ENCODE measurements at regions not wholly inside any gene's neighbourhood (a gene's known extent, or its start where the extent isn't known, plus 50 kb on each side); places are given as distances from the start of the nearest gene placed in this dataset.

GRCh38 chr22:22706253-22706915, 62.0 kb downstream of the GGTLC2 start:
- TF ChIP-seq, protein P1, sequence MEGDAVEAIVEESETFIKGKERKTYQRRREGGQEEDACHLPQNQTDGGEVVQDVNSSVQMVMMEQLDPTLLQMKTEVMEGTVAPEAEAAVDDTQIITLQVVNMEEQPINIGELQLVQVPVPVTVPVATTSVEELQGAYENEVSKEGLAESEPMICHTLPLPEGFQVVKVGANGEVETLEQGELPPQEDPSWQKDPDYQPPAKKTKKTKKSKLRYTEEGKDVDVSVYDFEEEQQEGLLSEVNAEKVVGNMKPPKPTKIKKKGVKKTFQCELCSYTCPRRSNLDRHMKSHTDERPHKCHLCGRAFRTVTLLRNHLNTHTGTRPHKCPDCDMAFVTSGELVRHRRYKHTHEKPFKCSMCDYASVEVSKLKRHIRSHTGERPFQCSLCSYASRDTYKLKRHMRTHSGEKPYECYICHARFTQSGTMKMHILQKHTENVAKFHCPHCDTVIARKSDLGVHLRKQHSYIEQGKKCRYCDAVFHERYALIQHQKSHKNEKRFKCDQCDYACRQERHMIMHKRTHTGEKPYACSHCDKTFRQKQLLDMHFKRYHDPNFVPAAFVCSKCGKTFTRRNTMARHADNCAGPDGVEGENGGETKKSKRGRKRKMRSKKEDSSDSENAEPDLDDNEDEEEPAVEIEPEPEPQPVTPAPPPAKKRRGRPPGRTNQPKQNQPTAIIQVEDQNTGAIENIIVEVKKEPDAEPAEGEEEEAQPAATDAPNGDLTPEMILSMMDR (IDR thresholded peaks at IDR 0.05), result no peak
- no peak for TF ChIP-seq POLR2A (IDR thresholded peaks at IDR 0.05)
